ENCODE measurements at regions not wholly inside any gene's neighbourhood (a gene's known extent, or its start where the extent isn't known, plus 50 kb on each side); places are given as distances from the start of the nearest gene placed in this dataset.

GRCh38 chrX:138026211-138026610 is 460.3 kb downstream of the ZIC3 start:
- TF ChIP-seq GTF2F1 (IDR thresholded peaks at IDR 0.05; ENCODE audit: borderline replicate concordance, low read depth, low read length) = no peak
- TF ChIP-seq CTCF (IDR thresholded peaks at IDR 0.05; ENCODE audit: control extremely low read depth in 1 of 3, insufficient read depth in 1 of 3, low read depth in 1 of 3, low read length in 3 of 3) = peak in 1 of 3 experiments; percentile 44; a peak in 2 of 4 replicates
- TF ChIP-seq EP300 (IDR thresholded peaks at IDR 0.05; ENCODE audit: borderline replicate concordance in 1 of 2, low read depth in 2 of 2, low read length in 2 of 2) = no peak
- TF ChIP-seq POLR2A (IDR thresholded peaks at IDR 0.05; ENCODE audit: control extremely low read depth in 1 of 2, low read depth in 2 of 2, low read length in 2 of 2) = no peak
- no peak for TF ChIP-seq TCF12 (IDR thresholded peaks at IDR 0.05; ENCODE audit: low read depth, low read length)
- TF ChIP-seq MAX (IDR thresholded peaks at IDR 0.05) = no peak
- TF ChIP-seq RBBP5 (IDR thresholded peaks at IDR 0.05; ENCODE audit: borderline replicate concordance, low read depth, low read length) = no peak
- TF ChIP-seq CREB1 (IDR thresholded peaks at IDR 0.05) = no peak
- no peak for TF ChIP-seq BCL11A (IDR thresholded peaks at IDR 0.05; ENCODE audit: low read depth in 2 of 2, low read length in 2 of 2)
- no peak for TF ChIP-seq EZH2 (IDR thresholded peaks at IDR 0.05; ENCODE audit: low read depth, low read length, severe bottlenecking)
